ENCODE measurements at regions not wholly inside any gene's neighbourhood (a gene's known extent, or its start where the extent isn't known, plus 50 kb on each side); places are given as distances from the start of the nearest gene placed in this dataset.

GRCh38 chr2:510839-511238 is 166.4 kb downstream of the TMEM18 start:
- no peak for DNase-seq (ENCODE audit: low read depth in 2 of 2)

- no peak for DNase-seq (ENCODE audit: low read depth in 2 of 2)
Measured at GRCh38 chr2:509888-510287, 167.3 kb downstream of the TMEM18 start.

- DNase-seq (ENCODE audit: low read depth in 2 of 2) = no peak
Measured at GRCh38 chr2:508121-508520, 169.1 kb downstream of the TMEM18 start.

- DNase-seq (ENCODE audit: low read depth in 2 of 2) = no peak
Measured at GRCh38 chr2:506866-507265, 170.3 kb downstream of the TMEM18 start.

- no peak for DNase-seq (ENCODE audit: low read depth in 2 of 2)
Measured at GRCh38 chr2:506451-506850, 170.8 kb downstream of the TMEM18 start.

GRCh38 chr2:505941-506340 is 171.3 kb downstream of the TMEM18 start:
- no peak for DNase-seq (ENCODE audit: low read depth in 2 of 2)

- no peak for DNase-seq (ENCODE audit: low read depth in 2 of 2)
Measured at GRCh38 chr2:503288-503999, 173.8 kb downstream of the TMEM18 start.

GRCh38 chr2:502831-503230 is 174.4 kb downstream of the TMEM18 start:
- no peak for DNase-seq (ENCODE audit: low read depth in 2 of 2)

- DNase-seq (ENCODE audit: low read depth in 2 of 2) = no peak
Measured at GRCh38 chr2:501667-502066, 175.5 kb downstream of the TMEM18 start.

GRCh38 chr2:501130-501529 is 176.1 kb downstream of the TMEM18 start:
- no peak for DNase-seq (ENCODE audit: low read depth in 2 of 2)

GRCh38 chr2:499726-500125 is 177.5 kb downstream of the TMEM18 start:
- no peak for DNase-seq (ENCODE audit: low read depth in 2 of 2)

- no peak for DNase-seq (ENCODE audit: low read depth in 2 of 2)
Measured at GRCh38 chr2:498493-499178, 178.6 kb downstream of the TMEM18 start.

GRCh38 chr2:497770-498492 is 179.3 kb downstream of the TMEM18 start:
- no peak for DNase-seq (ENCODE audit: low read depth in 2 of 2)

GRCh38 chr2:496729-497128 is 180.5 kb downstream of the TMEM18 start:
- no peak for DNase-seq (ENCODE audit: low read depth in 2 of 2)

- DNase-seq (ENCODE audit: low read depth in 2 of 2) = no peak
Measured at GRCh38 chr2:495745-496275, 181.4 kb downstream of the TMEM18 start.

- DNase-seq (ENCODE audit: low read depth in 2 of 2) = no peak
Measured at GRCh38 chr2:494853-495252, 182.4 kb downstream of the TMEM18 start.

GRCh38 chr2:493228-493627 is 184.0 kb downstream of the TMEM18 start:
- no peak for DNase-seq (ENCODE audit: low read depth in 2 of 2)

GRCh38 chr2:492178-492577 is 185.0 kb downstream of the TMEM18 start:
- DNase-seq (ENCODE audit: low read depth in 2 of 2) = no peak

GRCh38 chr2:489838-490237 is 187.4 kb downstream of the TMEM18 start:
- DNase-seq (ENCODE audit: low read depth in 2 of 2) = no peak

GRCh38 chr2:489084-489483 is 188.1 kb downstream of the TMEM18 start:
- no peak for DNase-seq (ENCODE audit: low read depth in 2 of 2)

- DNase-seq (ENCODE audit: low read depth in 2 of 2) = no peak
Measured at GRCh38 chr2:487186-488079, 189.8 kb downstream of the TMEM18 start.

- no peak for DNase-seq (ENCODE audit: low read depth in 2 of 2)
Measured at GRCh38 chr2:486371-486770, 190.8 kb downstream of the TMEM18 start.
